HCT116 (cell line): ENCODE measurements at regions not wholly inside any gene's neighbourhood (a gene's known extent, or its start where the extent isn't known, plus 50 kb on each side); places are given as distances from the start of the nearest gene placed in this dataset.

Experiments
- ATAC-seq: fragments of 200-7000 bp; cut with Tn5 transposase; 2 replicates; pipeline ENCODE4 v1.9.1; 2020; ENCODE audit warnings: mild to moderate bottlenecking, moderate library complexity
- BruUV-seq: library from RNA; stranded (reverse); fragments of 400-500 nt; replicated peaks from 2 replicates; lab custom pipeline; 2021; lab: Mats Ljungman, UMichigan
- CTCF ChIA-PET: fragments of 300-600 bp; sonication (Branson Sonifier 250); formaldehyde crosslinking; loops from one replicate; lab custom pipeline; 2021; ENCODE audit warnings: antibody characterized with exemption; lab: Charles Lee
- POLR2A ChIA-PET: fragments of 300-600, 350-600 bp; sonication (Branson Sonifier 250); formaldehyde crosslinking; loops from one replicate; lab custom pipeline; 2021; ENCODE audit warnings: antibody characterized with exemption; lab: Charles Lee
- RAD21 ChIA-PET, 2 experiments: fragments of 300-600 bp; sonication (Branson Sonifier 250); formaldehyde crosslinking; loops; one replicate each; lab custom pipeline; 2023; ENCODE audit warnings: low total read pairs in 2 of 2; ENCODE audit not compliant: uncharacterized antibody in 2 of 2, unreplicated experiment in 2 of 2, low non-redundant PET in 1 of 2; lab: Charles Lee
- DNase-seq: peaks from one replicate; pipeline ENCODE4 v3.0.0-alpha.2; 2010; ENCODE audit warnings: low read depth, low spot score
- H2AFZ ChIP-seq: fragments of 200-600 bp; shearing (Covaris generic), sonication (generic); 2 replicates; pipeline ENCODE4 v1.6.1; 2017; ENCODE audit warnings: low read depth, mixed run types, mixed read lengths, antibody characterized with exemption, low read length; ENCODE audit not compliant: poor library complexity, severe bottlenecking
- H3K27ac ChIP-seq: 2 replicates; pipeline ENCODE4 v1.5.1; 2012; ENCODE audit warnings: low read depth, low read length
- H3K27me3 ChIP-seq: fragments of 200-600 bp; sonication (generic); 2 replicates; pipeline ENCODE4 v1.6.1; 2016; ENCODE audit warnings: mixed run types, low read length, mixed read lengths; ENCODE audit not compliant: insufficient read depth
- H3K36me3 ChIP-seq, 2 experiments: fragments of 200-500 bp in 1 of 2; fragments of 200-600 bp in 1 of 2; sonication (Bioruptor generic) in 1 of 2; sonication (generic) in 1 of 2; 2 replicates each; pipeline versions ENCODE4 v1.5.1 to v1.6.1; 2014 to 2016; ENCODE audit warnings: low read length in 2 of 2, inconsistent platforms in 1 of 2, mixed read lengths in 1 of 2, mixed run types in 1 of 2; ENCODE audit not compliant: insufficient read depth in 2 of 2, control insufficient read depth in 1 of 2
- H3K4me1 ChIP-seq, 2 experiments: fragments of 200-600 bp in 1 of 2; sonication (generic) in 1 of 2; 2 replicates each; pipeline versions ENCODE4 v1.5.1 to v1.6.1; 2012 to 2017; ENCODE audit warnings: low read length in 2 of 2, inconsistent platforms in 1 of 2, mild to moderate bottlenecking in 1 of 2, mixed read lengths in 1 of 2, mixed run types in 1 of 2, moderate library complexity in 1 of 2; ENCODE audit not compliant: insufficient read depth in 2 of 2, control insufficient read depth in 1 of 2
- H3K4me2 ChIP-seq: fragments of 200-600 bp; sonication (generic); 2 replicates; pipeline ENCODE4 v1.6.1; 2017; ENCODE audit warnings: mixed run types, low read length, mixed read lengths
- H3K4me3 ChIP-seq, 2 experiments: fragments of 200-600 bp in 1 of 2; sonication (generic) in 1 of 2; replicated peaks in 1 of 2; 2 replicates each; pipeline ENCODE4 v1.5.1; 2011 to 2016; ENCODE audit warnings: low read length in 2 of 2, control low read depth in 1 of 2, low read depth in 1 of 2, mild to moderate bottlenecking in 1 of 2, mixed read lengths in 1 of 2, mixed run types in 1 of 2
- H3K79me2 ChIP-seq: fragments of 200-600 bp; sonication (generic); 2 replicates; pipeline ENCODE4 v1.6.1; 2017; ENCODE audit warnings: mild to moderate bottlenecking, mixed run types, low read length, moderate library complexity, mixed read lengths; ENCODE audit not compliant: insufficient read depth
- H3K9ac ChIP-seq: fragments of 200-600 bp; sonication (generic); 2 replicates; pipeline ENCODE4 v1.6.1; 2016; ENCODE audit warnings: low read length, mixed read lengths
- H3K9me2 ChIP-seq: fragments of 200-600 bp; sonication (generic), shearing (Covaris generic); 2 replicates; pipeline ENCODE4 v1.6.1; 2017; ENCODE audit warnings: mixed run types, mild to moderate bottlenecking, moderate library complexity; ENCODE audit not compliant: insufficient read depth
- H3K9me3 ChIP-seq, 2 experiments: fragments of 200-500 bp in 1 of 2; fragments of 200-600 bp in 1 of 2; sonication (Bioruptor generic) in 1 of 2; sonication (generic) in 1 of 2; 2 replicates each; pipeline ENCODE4 v1.6.1; 2014 to 2017; ENCODE audit warnings: low read length in 2 of 2, mixed read lengths in 2 of 2, inconsistent platforms in 1 of 2, low read depth in 1 of 2, mild to moderate bottlenecking in 1 of 2, mixed run types in 1 of 2, moderate library complexity in 1 of 2; ENCODE audit not compliant: control insufficient read depth in 1 of 2, insufficient read depth in 1 of 2
- H4K20me1 ChIP-seq: fragments of 200-600 bp; sonication (generic), shearing (Covaris generic); 2 replicates; pipeline ENCODE4 v1.6.1; 2017; ENCODE audit warnings: mixed run types, mild to moderate bottlenecking, moderate library complexity; ENCODE audit not compliant: insufficient read depth
- ATF3 ChIP-seq: IDR thresholded peaks from 2 replicates; pipeline ENCODE4 v1.6.1; 2012
- CBX3 ChIP-seq: IDR thresholded peaks from 2 replicates; pipeline ENCODE4 v1.6.1; 2012; ENCODE audit warnings: low read depth
- CEBPB ChIP-seq: IDR thresholded peaks from 2 replicates; pipeline ENCODE4 v1.6.1; 2012; ENCODE audit warnings: low read depth
- CTCF ChIP-seq, 3 experiments: fragments of 200-600 bp in 1 of 3; sonication (generic) in 1 of 3; IDR thresholded peaks in 2 of 3; conservative IDR thresholded peaks in 1 of 3; 2 replicates each; pipeline ENCODE4 v1.5.1; 2012 to 2017; ENCODE audit warnings: low read depth in 2 of 3, low read length in 2 of 3, antibody characterized with exemption in 1 of 3, borderline replicate concordance in 1 of 3, control low read depth in 1 of 3, mild to moderate bottlenecking in 1 of 3, mixed read lengths in 1 of 3, mixed run types in 1 of 3, moderate library complexity in 1 of 3; ENCODE audit not compliant: insufficient read depth in 1 of 3
- EGR1 ChIP-seq: IDR thresholded peaks from 2 replicates; pipeline ENCODE4 v1.6.1; 2012; ENCODE audit warnings: low read depth
- ELF1 ChIP-seq: IDR thresholded peaks from 2 replicates; pipeline ENCODE4 v1.6.1; 2012; ENCODE audit warnings: low read depth, borderline replicate concordance
- EZH2 ChIP-seq: fragments of 200-600 bp; sonication (generic); IDR thresholded peaks from 2 replicates; pipeline ENCODE4 v1.6.1; 2017; ENCODE audit warnings: antibody characterized with exemption, mixed run types
- EZH2phosphoT487 ChIP-seq: fragments of 200-600 bp; IDR thresholded peaks from 2 replicates; pipeline ENCODE4 v1.6.1; 2018; ENCODE audit warnings: antibody characterized with exemption, borderline replicate concordance
- FOSL1 ChIP-seq: IDR thresholded peaks from 2 replicates; pipeline ENCODE4 v1.6.1; 2012; ENCODE audit warnings: low read depth
- JUND ChIP-seq: IDR thresholded peaks from 2 replicates; pipeline ENCODE4 v1.6.1; 2012
- POLR2A ChIP-seq: IDR thresholded peaks from 2 replicates; pipeline ENCODE4 v1.7.0; 2011; ENCODE audit warnings: borderline replicate concordance; ENCODE audit not compliant: insufficient read depth, insufficient read length; ENCODE audit errors: extremely low read depth
- POLR2AphosphoS5 ChIP-seq: IDR thresholded peaks from 2 replicates; pipeline ENCODE4 v1.6.1; 2011; ENCODE audit warnings: mild to moderate bottlenecking, low read depth, low read length, moderate library complexity
- RAD21 ChIP-seq: IDR thresholded peaks from 2 replicates; pipeline ENCODE4 v1.6.1; 2012; ENCODE audit warnings: low read depth, mild to moderate bottlenecking
- SIN3A ChIP-seq: IDR thresholded peaks from 2 replicates; pipeline ENCODE4 v1.6.1; 2012; ENCODE audit warnings: low read depth
- SP1 ChIP-seq: IDR thresholded peaks from 2 replicates; pipeline ENCODE4 v1.6.1; 2012; ENCODE audit warnings: low read depth
- SRF ChIP-seq: IDR thresholded peaks from 2 replicates; pipeline ENCODE4 v1.6.1; 2012; ENCODE audit warnings: low read depth
- TCF7L2 ChIP-seq: IDR thresholded peaks from 2 replicates; pipeline ENCODE4 v1.7.0; 2011; ENCODE audit warnings: borderline replicate concordance, inconsistent platforms; ENCODE audit not compliant: insufficient read depth, insufficient read length; ENCODE audit errors: extremely low read depth
- YY1 ChIP-seq: IDR thresholded peaks from 2 replicates; pipeline ENCODE4 v1.6.1; 2011; ENCODE audit warnings: low read length, low read depth, moderate library complexity, mild to moderate bottlenecking; ENCODE audit not compliant: insufficient replicate concordance; ENCODE audit errors: extremely low read depth
- ZFX ChIP-seq: fragments of 450-650 bp; IDR thresholded peaks from 2 replicates; pipeline ENCODE4 v1.6.1; 2017
- ZNF274 ChIP-seq: fragments of 200-500 bp; sonication (Bioruptor generic); IDR thresholded peaks from 2 replicates; pipeline ENCODE4 v1.6.1; 2014; ENCODE audit warnings: mild to moderate bottlenecking, low read depth, low read length, inconsistent platforms
- intact Hi-C: fragments of 100-400 bp; cut with micrococcal nuclease; formaldehyde crosslinking; loops from 2 replicates; pipeline ENCODE4 v1.10.0; 2022
- TF ChIP-seq, protein P1 (sequence below): IDR thresholded peaks from 2 replicates; pipeline ENCODE4 v1.6.1; 2011; ENCODE audit warnings: mild to moderate bottlenecking, low read length, moderate library complexity; ENCODE audit not compliant: insufficient replicate concordance; ENCODE audit errors: extremely low read depth
- TF ChIP-seq, protein P2 (sequence below): IDR thresholded peaks from 2 replicates; pipeline ENCODE4 v1.6.1; 2012; ENCODE audit warnings: low read depth

- peaks cover 11 to 47% of the 10 kb centered on the region in 2 experiments for H3K4me1 ChIP-seq
- intact Hi-C loops = no loop called here
- CTCF ChIA-PET = interaction anchor here (1.7 kb wide), 1 partner anchor 1061 kb away, joined by 5 read pairs; no protein-coding TSS in a partner anchor
- no peak overlapping the region for H3K27ac ChIP-seq
- peak overlapping the region; percentile 70 for H3K4me2 ChIP-seq
- H3K4me3 ChIP-seq = peak overlapping the region in 1 of 2 experiments; percentile 24; a peak in 1 of 4 replicates
- H3K27me3 ChIP-seq = no peaks in the 10 kb centered on the region
- no peaks in the 10 kb centered on the region for H4K20me1 ChIP-seq
- POLR2A ChIA-PET = interaction anchor here (1.6 kb wide), 1 partner anchor 11 kb away, joined by 5 read pairs; no protein-coding TSS in a partner anchor
- H3K79me2 ChIP-seq = no peaks in the 10 kb centered on the region
- no peaks in the 10 kb centered on the region for H3K9me3 ChIP-seq
- no peaks in the 10 kb centered on the region for H3K9me2 ChIP-seq
- BruUV-seq = no TSS peak
- H2AFZ ChIP-seq = peak overlapping the region; percentile 90
- peak; percentile 71 for DNase-seq
- ATAC-seq = peak; percentile 63
- no peak overlapping the region for H3K9ac ChIP-seq
- RAD21 ChIA-PET = no interaction called here
- H3K36me3 ChIP-seq = no peaks in the 10 kb centered on the region
- TF ChIP-seq POLR2A = no peak
- peak; percentile 59 for TF ChIP-seq FOSL1
- TF ChIP-seq EZH2phosphoT487 = no peak
- TF ChIP-seq, protein P1, sequence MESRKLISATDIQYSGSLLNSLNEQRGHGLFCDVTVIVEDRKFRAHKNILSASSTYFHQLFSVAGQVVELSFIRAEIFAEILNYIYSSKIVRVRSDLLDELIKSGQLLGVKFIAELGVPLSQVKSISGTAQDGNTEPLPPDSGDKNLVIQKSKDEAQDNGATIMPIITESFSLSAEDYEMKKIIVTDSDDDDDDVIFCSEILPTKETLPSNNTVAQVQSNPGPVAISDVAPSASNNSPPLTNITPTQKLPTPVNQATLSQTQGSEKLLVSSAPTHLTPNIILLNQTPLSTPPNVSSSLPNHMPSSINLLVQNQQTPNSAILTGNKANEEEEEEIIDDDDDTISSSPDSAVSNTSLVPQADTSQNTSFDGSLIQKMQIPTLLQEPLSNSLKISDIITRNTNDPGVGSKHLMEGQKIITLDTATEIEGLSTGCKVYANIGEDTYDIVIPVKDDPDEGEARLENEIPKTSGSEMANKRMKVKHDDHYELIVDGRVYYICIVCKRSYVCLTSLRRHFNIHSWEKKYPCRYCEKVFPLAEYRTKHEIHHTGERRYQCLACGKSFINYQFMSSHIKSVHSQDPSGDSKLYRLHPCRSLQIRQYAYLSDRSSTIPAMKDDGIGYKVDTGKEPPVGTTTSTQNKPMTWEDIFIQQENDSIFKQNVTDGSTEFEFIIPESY = no peak
- TF ChIP-seq ATF3 = peak; percentile 36; the same call in 1 of the 2 replicates
- no peak for TF ChIP-seq EGR1
- no peak for TF ChIP-seq CTCF (IDR thresholded peaks at IDR 0.05 in 2 of 3, conservative IDR thresholded peaks at IDR 0.05 in 1 of 3; ENCODE audit: borderline replicate concordance in 1 of 3, insufficient read depth in 1 of 3, low read depth in 2 of 3, low read length in 2 of 3)
- peak; percentile 92 for TF ChIP-seq CEBPB
- TF ChIP-seq SRF = no peak
- peak; percentile 35 for TF ChIP-seq TCF7L2
- TF ChIP-seq RAD21 = no peak
- TF ChIP-seq ZFX = no peak
- no peak for TF ChIP-seq SIN3A
- TF ChIP-seq CBX3 = 0 out of 2 replicates have a peak, but pooled peaks have one; percentile 14
- peak; percentile 62 for TF ChIP-seq JUND
- peak; percentile 80 for TF ChIP-seq SP1
- no peak for TF ChIP-seq POLR2AphosphoS5
- no peak for TF ChIP-seq YY1
- no peak for TF ChIP-seq ZNF274
- TF ChIP-seq, protein P2, sequence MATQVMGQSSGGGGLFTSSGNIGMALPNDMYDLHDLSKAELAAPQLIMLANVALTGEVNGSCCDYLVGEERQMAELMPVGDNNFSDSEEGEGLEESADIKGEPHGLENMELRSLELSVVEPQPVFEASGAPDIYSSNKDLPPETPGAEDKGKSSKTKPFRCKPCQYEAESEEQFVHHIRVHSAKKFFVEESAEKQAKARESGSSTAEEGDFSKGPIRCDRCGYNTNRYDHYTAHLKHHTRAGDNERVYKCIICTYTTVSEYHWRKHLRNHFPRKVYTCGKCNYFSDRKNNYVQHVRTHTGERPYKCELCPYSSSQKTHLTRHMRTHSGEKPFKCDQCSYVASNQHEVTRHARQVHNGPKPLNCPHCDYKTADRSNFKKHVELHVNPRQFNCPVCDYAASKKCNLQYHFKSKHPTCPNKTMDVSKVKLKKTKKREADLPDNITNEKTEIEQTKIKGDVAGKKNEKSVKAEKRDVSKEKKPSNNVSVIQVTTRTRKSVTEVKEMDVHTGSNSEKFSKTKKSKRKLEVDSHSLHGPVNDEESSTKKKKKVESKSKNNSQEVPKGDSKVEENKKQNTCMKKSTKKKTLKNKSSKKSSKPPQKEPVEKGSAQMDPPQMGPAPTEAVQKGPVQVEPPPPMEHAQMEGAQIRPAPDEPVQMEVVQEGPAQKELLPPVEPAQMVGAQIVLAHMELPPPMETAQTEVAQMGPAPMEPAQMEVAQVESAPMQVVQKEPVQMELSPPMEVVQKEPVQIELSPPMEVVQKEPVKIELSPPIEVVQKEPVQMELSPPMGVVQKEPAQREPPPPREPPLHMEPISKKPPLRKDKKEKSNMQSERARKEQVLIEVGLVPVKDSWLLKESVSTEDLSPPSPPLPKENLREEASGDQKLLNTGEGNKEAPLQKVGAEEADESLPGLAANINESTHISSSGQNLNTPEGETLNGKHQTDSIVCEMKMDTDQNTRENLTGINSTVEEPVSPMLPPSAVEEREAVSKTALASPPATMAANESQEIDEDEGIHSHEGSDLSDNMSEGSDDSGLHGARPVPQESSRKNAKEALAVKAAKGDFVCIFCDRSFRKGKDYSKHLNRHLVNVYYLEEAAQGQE = no peak
- TF ChIP-seq ELF1 = no peak
- TF ChIP-seq EZH2 = no peak
Observed at GRCh38 chr5:44691802-44692201, 116.9 kb upstream of the MRPS30 start.
